ENCODE measurements at regions not wholly inside any gene's neighbourhood (a gene's known extent, or its start where the extent isn't known, plus 50 kb on each side); places are given as distances from the start of the nearest gene placed in this dataset.

GRCh38 chr15:77856705-77857346 lies 220.7 kb downstream of the TBC1D2B start:
- DNase-seq (ENCODE audit: low read depth) = peak; percentile 40

GRCh38 chr15:77855871-77856270 lies 221.6 kb downstream of the TBC1D2B start:
- H3K4me3 ChIP-seq (ENCODE audit: low read length) = no peak overlapping the region
- TF ChIP-seq CTCF (IDR thresholded peaks at IDR 0.05; ENCODE audit: insufficient read depth, low read depth, low read length, missing control alignments) = no peak
- no peak for DNase-seq (ENCODE audit: low read depth)

More at GRCh38 chr15:77856705-77857346, 220.7 kb downstream of the TBC1D2B start:
- no peak overlapping the region for H3K4me3 ChIP-seq (ENCODE audit: low read length)
- TF ChIP-seq CTCF (IDR thresholded peaks at IDR 0.05; ENCODE audit: insufficient read depth, low read depth, low read length, missing control alignments) = no peak

DNA sequence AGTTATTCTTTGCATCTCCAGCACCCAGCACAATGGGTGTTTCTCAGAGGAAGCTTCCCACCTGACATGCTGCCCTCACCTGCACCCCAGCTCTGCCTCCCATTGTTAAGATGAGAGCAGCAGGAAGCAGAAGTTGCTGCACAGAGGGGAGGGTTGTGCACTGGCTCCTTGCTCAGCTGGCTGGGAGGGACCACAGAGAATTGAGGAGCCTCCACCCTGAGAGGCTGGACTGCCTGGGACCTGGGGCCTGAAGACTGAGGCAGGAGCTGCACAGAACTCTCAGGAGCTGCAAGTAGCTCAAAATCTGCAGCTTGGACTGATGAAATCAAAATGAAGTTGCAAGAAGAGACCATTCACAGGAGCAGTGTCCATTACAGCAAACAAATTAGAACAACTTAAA lies 222.3 kb upstream of the LINGO1 start:
- no peak overlapping the region for H3K4me3 ChIP-seq (ENCODE audit: low read length)
- no peak for TF ChIP-seq CTCF (IDR thresholded peaks at IDR 0.05; ENCODE audit: insufficient read depth, low read depth, low read length, missing control alignments)
- DNase-seq (ENCODE audit: low read depth) = no peak

GRCh38 chr15:77853910-77854309 lies 221.2 kb upstream of the LINGO1 start:
- TF ChIP-seq CTCF (IDR thresholded peaks at IDR 0.05; ENCODE audit: insufficient read depth, low read depth, low read length, missing control alignments) = no peak
- H3K4me3 ChIP-seq (ENCODE audit: low read length) = no peak overlapping the region
- no peak for DNase-seq (ENCODE audit: low read depth)

- no peak for DNase-seq (ENCODE audit: low read depth)
- no peak for TF ChIP-seq CTCF (IDR thresholded peaks at IDR 0.05; ENCODE audit: insufficient read depth, low read depth, low read length, missing control alignments)
- H3K4me3 ChIP-seq (ENCODE audit: low read length) = no peak overlapping the region
Observed at GRCh38 chr15:77853008-77853328, 220.3 kb upstream of the LINGO1 start.

- TF ChIP-seq CTCF (IDR thresholded peaks at IDR 0.05; ENCODE audit: insufficient read depth, low read depth, low read length, missing control alignments) = no peak
- DNase-seq (ENCODE audit: low read depth) = no peak
- H3K4me3 ChIP-seq (ENCODE audit: low read length) = no peak overlapping the region
Observed at GRCh38 chr15:77852241-77853007, 219.7 kb upstream of the LINGO1 start.

DNA sequence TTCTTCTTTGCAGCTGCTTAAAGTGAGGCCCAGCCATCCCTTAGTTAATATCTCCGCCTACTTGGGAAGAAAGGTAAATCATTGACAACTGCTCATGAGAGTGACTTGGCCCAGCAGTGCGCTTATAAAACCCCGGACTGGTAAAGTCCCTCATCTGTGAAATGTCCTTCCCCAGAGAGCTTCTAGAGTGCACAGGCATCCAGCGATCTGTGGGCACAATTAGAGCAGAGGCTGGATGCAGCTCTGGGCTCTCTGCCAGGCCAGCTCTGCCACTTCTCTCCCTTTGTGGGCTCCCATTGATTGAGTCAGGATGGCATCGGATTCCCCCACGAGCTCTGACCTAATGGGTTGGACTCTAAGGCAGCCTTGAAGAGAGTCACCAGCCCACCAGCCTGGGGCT lies 219.0 kb upstream of the LINGO1 start:
- H3K4me3 ChIP-seq (ENCODE audit: low read length) = no peak overlapping the region
- DNase-seq (ENCODE audit: low read depth) = no peak
- TF ChIP-seq CTCF (IDR thresholded peaks at IDR 0.05; ENCODE audit: insufficient read depth, low read depth, low read length, missing control alignments) = no peak

All from epithelial cell of esophagus (primary cell).